Ovary (tissue), 3 donors: ENCODE measurements at regions not wholly inside any gene's neighbourhood (a gene's known extent, or its start where the extent isn't known, plus 50 kb on each side); places are given as distances from the start of the nearest gene placed in this dataset.

Experiments
- CTCF ChIP-seq, 3 donors: fragments of 450-650 bp in 2 of 3; fragments of 200-600 bp in 1 of 3; IDR thresholded peaks; one replicate each; pipeline versions ENCODE4 v1.5.1 to v1.8.0; 2016 to 2022; ENCODE audit warnings: antibody characterized with exemption in 3 of 3, mild to moderate bottlenecking in 1 of 3
- EP300 ChIP-seq: sonication (generic); formaldehyde crosslinking; IDR thresholded peaks from one replicate; pipeline ENCODE4 v1.6.1; 2017; ENCODE audit warnings: antibody characterized with exemption
- POLR2A ChIP-seq: fragments of 450-650 bp; IDR thresholded peaks from one replicate; pipeline ENCODE4 v1.6.1; 2017; ENCODE audit warnings: antibody characterized with exemption, mild to moderate bottlenecking, moderate library complexity
- donor health status: DM: no; HTN: no; CAD: no.

- TF ChIP-seq CTCF (IDR thresholded peaks at IDR 0.05) = no peak
- no peak for TF ChIP-seq POLR2A
- no peak for TF ChIP-seq EP300
Observed at GRCh38 chrX:65034292-65034667, 58.0 kb upstream of the ZC4H2 start.
